SK-N-MC (cell line): ENCODE measurements at regions not wholly inside any gene's neighbourhood (a gene's known extent, or its start where the extent isn't known, plus 50 kb on each side); places are given as distances from the start of the nearest gene placed in this dataset.

Experiments used
- DNase-seq: peaks from one replicate; pipeline ENCODE4 v3.0.0-alpha.2; 2011; ENCODE audit warnings: low read depth, low spot score
- H3K27ac ChIP-seq: fragments of 200-600 bp; sonication (generic); 2 replicates; pipeline ENCODE4 v1.5.1; 2016; ENCODE audit warnings: mixed run types
- H3K36me3 ChIP-seq: fragments of 200-600 bp; sonication (generic); 2 replicates; pipeline ENCODE4 v1.6.1; 2017; ENCODE audit warnings: antibody characterized with exemption, low read length, mixed read lengths; ENCODE audit not compliant: insufficient read depth
- H3K4me3 ChIP-seq: fragments of 200-600 bp; sonication (generic); 2 replicates; pipeline ENCODE4 v1.5.1; 2016
- H3K9ac ChIP-seq: fragments of 200-600 bp; sonication (generic); 2 replicates; pipeline ENCODE4 v1.8.0; 2017; ENCODE audit warnings: mixed run types, mixed read lengths; ENCODE audit not compliant: insufficient read length
- H3K9me3 ChIP-seq: fragments of 200-600 bp; sonication (generic); 2 replicates; pipeline ENCODE4 v1.6.1; 2017; ENCODE audit warnings: low read depth, mild to moderate bottlenecking, antibody characterized with exemption, low read length, moderate library complexity, mixed read lengths
- EZH2 ChIP-seq: fragments of 200-600 bp; sonication (generic); IDR thresholded peaks from one replicate; pipeline ENCODE4 v1.6.1; 2017; ENCODE audit warnings: antibody characterized with exemption
- FOXP2 ChIP-seq: optimal IDR thresholded peaks from 2 replicates; pipeline ENCODE3; 2011; ENCODE audit warnings: mild to moderate bottlenecking, moderate library complexity; ENCODE audit not compliant: insufficient read depth; ENCODE audit errors: extremely low read length, control extremely low read depth
- POLR2AphosphoS5 ChIP-seq: IDR thresholded peaks from 2 replicates; pipeline ENCODE4 v1.6.1; 2012; ENCODE audit warnings: mild to moderate bottlenecking, low read depth, low read length, borderline replicate concordance

DNA sequence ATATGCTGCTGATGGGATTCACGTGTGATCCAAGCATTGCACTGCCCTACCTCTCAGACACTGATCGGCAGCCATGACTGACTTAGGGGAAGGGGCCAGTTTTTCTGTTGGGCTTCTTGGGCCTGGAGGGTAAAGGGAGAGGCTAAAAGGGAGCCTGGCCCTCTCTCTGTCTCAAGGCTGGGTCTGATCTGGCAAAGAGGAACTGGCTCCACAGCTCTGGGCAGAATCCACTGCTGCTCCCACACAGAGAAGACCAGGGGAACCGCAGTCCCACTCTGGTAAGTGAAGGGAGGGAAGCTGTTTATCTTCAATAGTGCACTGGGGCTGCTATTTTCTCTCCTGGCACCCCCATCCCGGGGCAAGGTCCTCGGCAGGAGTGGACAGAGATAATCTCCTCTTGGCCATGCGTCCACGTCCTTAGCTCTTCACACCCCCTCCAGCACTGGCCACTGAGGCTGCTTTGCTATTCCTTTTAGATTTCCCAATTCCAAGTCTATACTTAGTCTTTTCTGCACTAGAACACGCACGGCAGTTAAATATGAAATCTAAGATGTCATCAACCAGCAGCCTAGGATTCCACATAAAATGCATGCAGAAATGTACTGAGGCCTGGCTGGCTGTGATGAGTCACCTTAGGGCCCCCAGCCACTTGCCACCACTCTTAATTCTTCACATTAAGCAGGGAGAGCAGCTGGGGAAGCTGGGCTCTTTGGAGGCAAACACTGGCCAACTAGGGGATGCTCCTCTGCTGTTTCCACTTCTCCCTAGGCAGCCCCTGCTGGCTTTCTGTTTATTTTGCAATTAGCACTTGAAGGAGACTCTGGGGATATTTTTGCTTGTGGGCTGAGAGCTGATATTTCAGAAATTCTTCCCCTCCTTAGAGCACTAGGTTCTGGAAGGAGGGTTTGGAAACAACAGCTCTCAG lies 87.8 kb upstream of the ARMC2 start:
- Histone ChIP-seq H3K27ac (no peak overlapping the region), H3K9me3 (no peaks in the 10 kb centered on the region), H3K9ac (no peak overlapping the region), H3K4me3 (no peak overlapping the region), H3K36me3 (no peaks in the 10 kb centered on the region)
- no peak for DNase-seq
- TF ChIP-seq EZH2 = no peak
- no peak for TF ChIP-seq POLR2AphosphoS5
- no peak for TF ChIP-seq FOXP2

DNA sequence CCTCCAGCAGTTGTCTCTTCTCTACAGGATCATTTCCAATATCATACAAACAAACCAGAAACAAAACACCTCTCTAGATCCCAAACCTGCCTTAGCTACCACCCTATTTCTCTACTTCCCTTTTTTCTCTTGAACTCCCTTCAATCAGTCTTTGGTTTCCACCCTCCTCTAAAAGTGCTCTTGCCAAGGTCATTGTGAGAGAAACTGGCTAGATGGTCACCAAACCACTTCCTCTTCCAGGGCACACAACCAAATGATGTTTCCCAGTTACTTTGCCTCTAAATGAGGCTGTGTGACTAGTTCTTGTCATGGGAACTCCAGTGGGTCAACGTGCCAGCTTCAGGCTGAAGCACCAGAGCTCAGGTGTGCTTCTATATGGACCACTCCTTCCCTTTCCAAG lies 85.8 kb upstream of the ARMC2 start:
- no peak overlapping the region for H3K4me3 ChIP-seq
- DNase-seq = no peak
- H3K36me3 ChIP-seq = no peaks in the 10 kb centered on the region
- no peak for TF ChIP-seq EZH2
- no peak for TF ChIP-seq FOXP2
- TF ChIP-seq POLR2AphosphoS5 = no peak
- no peak overlapping the region for H3K9ac ChIP-seq
- H3K9me3 ChIP-seq = no peaks in the 10 kb centered on the region
- no peak overlapping the region for H3K27ac ChIP-seq

DNA sequence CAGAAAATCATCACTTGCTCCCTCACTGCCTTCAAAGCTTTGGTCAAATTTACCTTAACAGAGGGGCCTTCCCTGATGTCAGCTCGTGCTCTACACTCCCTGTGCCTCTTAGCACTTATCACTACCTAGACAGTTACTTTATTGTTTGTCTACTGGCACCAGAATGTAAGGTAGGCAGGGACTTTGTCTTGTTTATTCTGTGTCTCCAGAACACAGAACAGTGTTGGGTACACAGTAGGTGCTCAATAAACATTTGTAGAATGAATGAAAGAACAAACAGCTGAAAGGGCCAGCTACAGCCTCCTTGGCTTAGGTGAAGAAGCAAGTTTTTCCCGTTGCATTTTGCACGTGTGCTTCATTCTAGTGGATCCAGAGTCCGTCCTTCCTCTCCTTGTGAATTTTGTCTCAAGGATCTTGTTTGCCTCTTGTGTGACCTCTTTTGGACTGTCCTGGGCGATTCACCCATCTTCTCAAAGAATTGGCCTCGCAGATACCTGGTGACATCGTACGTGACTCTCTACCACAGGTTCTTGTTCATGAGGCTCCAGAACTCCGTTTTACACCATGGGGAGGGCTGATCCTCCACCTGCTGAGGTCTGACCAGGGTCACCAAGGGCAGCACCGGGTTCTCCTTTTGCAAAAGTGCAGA lies 84.2 kb upstream of the ARMC2 start:
- TF ChIP-seq FOXP2 (no peak), POLR2AphosphoS5 (no peak), EZH2 (no peak)
- no peak overlapping the region for H3K9ac ChIP-seq
- H3K27ac ChIP-seq = no peak overlapping the region
- no peak for DNase-seq
- no peaks in the 10 kb centered on the region for H3K9me3 ChIP-seq
- no peaks in the 10 kb centered on the region for H3K36me3 ChIP-seq
- no peak overlapping the region for H3K4me3 ChIP-seq

DNA sequence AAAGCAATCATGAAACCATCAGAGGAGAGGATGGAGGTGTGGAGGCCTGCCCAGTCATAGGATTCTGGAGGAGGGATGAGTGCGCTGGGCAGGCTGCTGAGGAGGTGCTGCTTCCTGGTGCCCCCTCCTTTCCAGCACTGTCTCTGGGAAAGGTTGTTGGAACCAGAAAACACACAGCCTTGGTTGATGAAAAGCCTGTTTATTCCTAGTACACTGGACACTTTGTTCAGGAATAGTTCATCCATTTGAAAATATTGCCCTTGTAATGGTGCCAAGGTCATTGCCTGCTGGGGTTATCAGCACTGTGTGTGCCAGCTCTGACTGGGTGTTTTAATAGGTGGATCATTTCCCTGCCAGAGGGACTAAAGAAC lies 83.7 kb upstream of the ARMC2 start:
- H3K9ac ChIP-seq = no peak overlapping the region
- no peak overlapping the region for H3K27ac ChIP-seq
- no peak for DNase-seq
- no peak overlapping the region for H3K4me3 ChIP-seq
- no peaks in the 10 kb centered on the region for H3K36me3 ChIP-seq
- TF ChIP-seq FOXP2 (no peak), POLR2AphosphoS5 (no peak), EZH2 (no peak)
- no peaks in the 10 kb centered on the region for H3K9me3 ChIP-seq

DNA sequence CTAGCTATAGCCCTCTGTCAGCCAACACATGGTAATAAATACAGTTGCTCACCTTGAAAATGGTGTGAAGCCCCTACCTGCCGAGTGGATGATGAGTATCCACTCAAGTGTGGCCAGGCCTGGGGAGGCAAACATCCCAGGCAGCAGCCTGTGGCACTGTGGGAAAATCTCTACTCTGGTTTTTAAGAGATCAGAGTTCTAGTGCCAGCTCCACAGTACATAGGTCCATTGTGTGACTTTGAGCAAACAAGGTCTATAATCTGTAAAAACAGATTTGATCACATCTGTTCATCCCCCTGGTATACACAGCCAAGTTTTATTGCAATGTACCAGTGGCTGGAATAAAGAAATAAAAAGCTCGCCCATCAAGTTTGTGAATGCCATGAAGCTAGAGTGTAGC lies 82.7 kb upstream of the ARMC2 start:
- TF ChIP-seq FOXP2 (no peak), POLR2AphosphoS5 (no peak), EZH2 (no peak)
- Histone ChIP-seq H3K27ac (no peak overlapping the region), H3K9ac (no peak overlapping the region), H3K4me3 (no peak overlapping the region), H3K9me3 (no peaks in the 10 kb centered on the region), H3K36me3 (no peaks in the 10 kb centered on the region)
- DNase-seq = no peak

DNA sequence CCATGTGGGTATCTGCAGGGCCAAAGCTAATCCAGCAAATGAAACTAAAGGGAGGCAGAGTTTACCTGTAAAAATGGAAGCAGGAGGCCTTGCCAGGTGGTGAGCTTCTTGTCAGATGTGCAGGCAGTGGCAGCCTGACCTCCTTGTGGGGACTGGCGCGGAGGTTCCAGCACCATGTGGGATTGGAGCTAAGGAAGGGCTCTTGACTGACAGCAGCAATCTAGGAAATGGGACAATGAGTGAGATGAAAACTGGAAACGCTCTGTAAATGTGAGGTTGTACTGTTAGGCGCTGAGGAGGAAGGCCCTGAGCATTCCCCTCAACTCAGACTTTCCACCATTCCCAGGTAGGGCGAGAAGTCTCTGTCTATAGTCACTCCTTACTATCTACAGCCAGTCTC lies 81.8 kb upstream of the ARMC2 start:
- no peaks in the 10 kb centered on the region for H3K9me3 ChIP-seq
- H3K9ac ChIP-seq = no peak overlapping the region
- no peaks in the 10 kb centered on the region for H3K36me3 ChIP-seq
- H3K4me3 ChIP-seq = no peak overlapping the region
- no peak for DNase-seq
- TF ChIP-seq FOXP2 = no peak
- H3K27ac ChIP-seq = no peak overlapping the region

DNA sequence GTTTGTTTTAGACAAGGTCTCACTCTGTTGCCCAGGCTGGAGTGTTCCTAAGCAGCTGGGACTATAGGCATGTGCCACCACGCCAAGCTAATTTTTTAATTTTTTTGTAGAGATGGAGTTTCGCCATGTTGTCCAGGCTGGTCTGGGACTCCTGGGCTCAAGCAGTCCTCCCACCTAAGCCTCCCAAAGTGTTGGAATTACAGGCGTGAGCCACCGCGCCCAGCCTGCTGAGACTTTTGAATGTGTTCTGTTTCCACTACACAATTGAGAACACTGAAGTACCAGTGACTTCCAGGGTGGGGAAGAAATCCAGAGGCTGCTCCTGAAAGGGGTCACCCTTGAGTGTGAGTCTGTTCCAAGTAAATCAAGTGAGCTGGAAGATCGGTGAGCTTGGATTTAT lies 81.3 kb upstream of the ARMC2 start:
- Histone ChIP-seq H3K4me3 (no peak overlapping the region), H3K36me3 (no peaks in the 10 kb centered on the region), H3K9me3 (no peaks in the 10 kb centered on the region), H3K9ac (no peak overlapping the region), H3K27ac (no peak overlapping the region)
- DNase-seq = no peak
- TF ChIP-seq FOXP2 = no peak

DNA sequence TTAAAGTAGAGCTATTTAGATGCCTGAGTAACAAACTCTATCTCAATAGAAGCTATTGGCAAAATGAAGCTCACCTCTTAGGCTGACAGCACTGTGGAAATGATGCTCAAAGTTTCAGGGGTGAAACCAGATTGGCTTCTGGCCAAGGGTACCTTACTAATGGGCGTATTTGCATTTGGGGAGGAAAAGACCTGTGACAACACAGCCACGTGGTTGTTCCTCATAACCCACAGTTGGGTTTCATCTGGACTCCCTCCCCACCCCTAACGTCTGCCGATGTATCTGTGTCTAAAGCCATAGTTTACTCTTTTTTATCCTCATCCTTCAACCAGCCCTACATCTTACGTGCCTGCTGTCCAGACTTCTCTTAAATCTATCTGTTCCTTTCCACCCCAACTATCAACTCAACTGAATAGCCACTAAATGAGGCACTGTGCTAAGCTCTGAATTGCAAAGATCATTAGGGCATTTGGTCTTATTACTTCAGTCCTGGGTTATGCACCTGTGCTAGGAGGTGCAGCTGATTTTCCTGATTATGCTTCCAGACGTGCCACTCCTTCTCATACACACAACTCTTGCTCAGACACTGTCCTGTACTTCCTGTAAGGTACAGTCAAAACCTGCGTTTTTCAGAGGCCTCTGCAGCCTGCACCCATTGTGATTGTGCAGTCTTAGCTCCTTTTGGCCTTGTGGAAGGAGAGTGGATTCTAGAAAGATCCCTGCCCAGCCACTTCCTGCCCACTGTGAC lies 80.6 kb upstream of the ARMC2 start:
- TF ChIP-seq FOXP2 = no peak
- Histone ChIP-seq H3K36me3 (no peaks in the 10 kb centered on the region), H3K9ac (no peak overlapping the region), H3K4me3 (no peak overlapping the region), H3K9me3 (no peaks in the 10 kb centered on the region), H3K27ac (no peak overlapping the region)
- no peak for DNase-seq
